SK-N-SH treated with all-trans-retinoic acid at 6 μM for 48 hours (cell line): ENCODE measurements at regions not wholly inside any gene's neighbourhood (a gene's known extent, or its start where the extent isn't known, plus 50 kb on each side); places are given as distances from the start of the nearest gene placed in this dataset.

Source experiments
- ARNTL ChIP-seq: fragments of 450-650 bp; formaldehyde crosslinking; IDR thresholded peaks from 2 replicates; pipeline ENCODE4 v1.5.0; 2020; ENCODE audit warnings: low read depth, mild to moderate bottlenecking, moderate library complexity, borderline replicate concordance
- BACH2 ChIP-seq: fragments of 250-450 bp; sonication (Bioruptor Pico); IDR thresholded peaks from 2 replicates; pipeline ENCODE4 v1.9.0; 2021; ENCODE audit warnings: mild to moderate bottlenecking, borderline replicate concordance
- CSRNP3 ChIP-seq: fragments of 250-450 bp; sonication (Bioruptor Pico); IDR thresholded peaks from 2 replicates; pipeline ENCODE4 v1.5.1; 2021; ENCODE audit warnings: mild to moderate bottlenecking, moderate library complexity
- GLIS3 ChIP-seq: fragments of 250-450 bp; sonication (Bioruptor Pico); IDR thresholded peaks from 2 replicates; pipeline ENCODE4 v1.5.0; 2020; ENCODE audit warnings: mild to moderate bottlenecking, moderate library complexity
- OSR1 ChIP-seq: fragments of 250-450 bp; sonication (Bioruptor Pico); IDR thresholded peaks from 2 replicates; pipeline ENCODE4 v1.8.0; 2022; ENCODE audit warnings: moderate library complexity, mild to moderate bottlenecking, inconsistent platforms
- POU6F1 ChIP-seq: fragments of 250-450 bp; sonication (Bioruptor Pico); IDR thresholded peaks from 2 replicates; pipeline ENCODE4 v1.8.0; 2021; ENCODE audit warnings: low read depth, mild to moderate bottlenecking, moderate library complexity, borderline replicate concordance
- PPARA ChIP-seq: fragments of 250-450 bp; sonication (Bioruptor Pico); IDR thresholded peaks from 2 replicates; pipeline ENCODE4 v1.5.0; 2020; ENCODE audit warnings: mild to moderate bottlenecking, borderline replicate concordance
- TCF4 ChIP-seq: fragments of 250-450 bp; sonication (Bioruptor Pico); IDR thresholded peaks from 2 replicates; pipeline ENCODE4 v1.8.0; 2021; ENCODE audit warnings: mild to moderate bottlenecking, moderate library complexity, borderline replicate concordance
- ZFP3 ChIP-seq: fragments of 250-450 bp; sonication (Bioruptor Pico); IDR thresholded peaks from 2 replicates; pipeline ENCODE4 v1.5.0; 2020; ENCODE audit warnings: mild to moderate bottlenecking, moderate library complexity
- ZFP30 ChIP-seq: fragments of 450-650 bp; formaldehyde crosslinking; IDR thresholded peaks from 2 replicates; pipeline ENCODE4 v1.5.0; 2022; ENCODE audit warnings: mild to moderate bottlenecking, moderate library complexity
- ZNF565 ChIP-seq: fragments of 450-650 bp; formaldehyde crosslinking; conservative IDR thresholded peaks from 2 replicates; pipeline ENCODE4 v1.5.0; 2020; ENCODE audit warnings: low read depth, mild to moderate bottlenecking, moderate library complexity
- ZNF70 ChIP-seq: fragments of 450-650 bp; formaldehyde crosslinking; IDR thresholded peaks from 2 replicates; pipeline ENCODE4 v1.5.0; 2020; ENCODE audit warnings: mild to moderate bottlenecking, moderate library complexity
- TF ChIP-seq, protein P1 (sequence below): fragments of 250-450 bp; sonication (Bioruptor Pico); IDR thresholded peaks from 2 replicates; pipeline ENCODE4 v1.5.0; 2020; ENCODE audit warnings: mild to moderate bottlenecking, moderate library complexity
- TF ChIP-seq, protein P2 (sequence below): fragments of 250-450 bp; sonication (Bioruptor Pico); IDR thresholded peaks from 2 replicates; pipeline ENCODE4 v1.8.0; 2020; ENCODE audit warnings: mild to moderate bottlenecking, moderate library complexity, borderline replicate concordance

DNA sequence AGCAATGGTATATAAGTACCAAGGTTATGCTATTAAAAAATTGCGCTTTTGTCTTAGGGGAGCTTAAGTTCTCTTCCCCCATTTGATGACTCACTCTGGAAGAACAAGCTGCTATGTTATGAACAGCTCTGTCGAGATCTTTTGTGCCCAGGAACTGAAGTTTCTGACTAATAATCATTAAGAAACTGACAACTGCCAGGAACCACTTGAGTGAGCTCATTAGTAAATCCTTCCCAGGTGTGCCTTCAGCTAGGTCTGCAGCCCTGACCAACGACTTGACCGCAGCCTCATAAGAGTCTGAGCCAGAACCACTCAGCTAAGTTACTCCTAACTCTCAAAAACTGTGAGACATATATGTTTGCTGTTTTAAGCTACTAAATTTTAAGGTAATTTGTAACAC is 147.8 kb downstream of the SLITRK6 start:
- TF ChIP-seq, protein P1, sequence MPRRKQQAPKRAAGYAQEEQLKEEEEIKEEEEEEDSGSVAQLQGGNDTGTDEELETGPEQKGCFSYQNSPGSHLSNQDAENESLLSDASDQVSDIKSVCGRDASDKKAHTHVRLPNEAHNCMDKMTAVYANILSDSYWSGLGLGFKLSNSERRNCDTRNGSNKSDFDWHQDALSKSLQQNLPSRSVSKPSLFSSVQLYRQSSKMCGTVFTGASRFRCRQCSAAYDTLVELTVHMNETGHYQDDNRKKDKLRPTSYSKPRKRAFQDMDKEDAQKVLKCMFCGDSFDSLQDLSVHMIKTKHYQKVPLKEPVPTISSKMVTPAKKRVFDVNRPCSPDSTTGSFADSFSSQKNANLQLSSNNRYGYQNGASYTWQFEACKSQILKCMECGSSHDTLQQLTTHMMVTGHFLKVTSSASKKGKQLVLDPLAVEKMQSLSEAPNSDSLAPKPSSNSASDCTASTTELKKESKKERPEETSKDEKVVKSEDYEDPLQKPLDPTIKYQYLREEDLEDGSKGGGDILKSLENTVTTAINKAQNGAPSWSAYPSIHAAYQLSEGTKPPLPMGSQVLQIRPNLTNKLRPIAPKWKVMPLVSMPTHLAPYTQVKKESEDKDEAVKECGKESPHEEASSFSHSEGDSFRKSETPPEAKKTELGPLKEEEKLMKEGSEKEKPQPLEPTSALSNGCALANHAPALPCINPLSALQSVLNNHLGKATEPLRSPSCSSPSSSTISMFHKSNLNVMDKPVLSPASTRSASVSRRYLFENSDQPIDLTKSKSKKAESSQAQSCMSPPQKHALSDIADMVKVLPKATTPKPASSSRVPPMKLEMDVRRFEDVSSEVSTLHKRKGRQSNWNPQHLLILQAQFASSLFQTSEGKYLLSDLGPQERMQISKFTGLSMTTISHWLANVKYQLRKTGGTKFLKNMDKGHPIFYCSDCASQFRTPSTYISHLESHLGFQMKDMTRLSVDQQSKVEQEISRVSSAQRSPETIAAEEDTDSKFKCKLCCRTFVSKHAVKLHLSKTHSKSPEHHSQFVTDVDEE: no peak
- TF ChIP-seq GLIS3 (CRISPR knock-in tag) (no peak), PPARA (CRISPR knock-in tag) (no peak), ZFP30 (no peak), OSR1 (CRISPR knock-in tag) (no peak), CSRNP3 (CRISPR knock-in tag) (no peak), BACH2 (no peak), ZNF565 (CRISPR knock-in tag) (no peak), TCF4 (CRISPR knock-in tag) (no peak), POU6F1 (no peak), ARNTL (CRISPR knock-in tag) (no peak), ZNF70 (CRISPR knock-in tag) (no peak), ZFP3 (CRISPR knock-in tag) (no peak)
- TF ChIP-seq, protein P2, sequence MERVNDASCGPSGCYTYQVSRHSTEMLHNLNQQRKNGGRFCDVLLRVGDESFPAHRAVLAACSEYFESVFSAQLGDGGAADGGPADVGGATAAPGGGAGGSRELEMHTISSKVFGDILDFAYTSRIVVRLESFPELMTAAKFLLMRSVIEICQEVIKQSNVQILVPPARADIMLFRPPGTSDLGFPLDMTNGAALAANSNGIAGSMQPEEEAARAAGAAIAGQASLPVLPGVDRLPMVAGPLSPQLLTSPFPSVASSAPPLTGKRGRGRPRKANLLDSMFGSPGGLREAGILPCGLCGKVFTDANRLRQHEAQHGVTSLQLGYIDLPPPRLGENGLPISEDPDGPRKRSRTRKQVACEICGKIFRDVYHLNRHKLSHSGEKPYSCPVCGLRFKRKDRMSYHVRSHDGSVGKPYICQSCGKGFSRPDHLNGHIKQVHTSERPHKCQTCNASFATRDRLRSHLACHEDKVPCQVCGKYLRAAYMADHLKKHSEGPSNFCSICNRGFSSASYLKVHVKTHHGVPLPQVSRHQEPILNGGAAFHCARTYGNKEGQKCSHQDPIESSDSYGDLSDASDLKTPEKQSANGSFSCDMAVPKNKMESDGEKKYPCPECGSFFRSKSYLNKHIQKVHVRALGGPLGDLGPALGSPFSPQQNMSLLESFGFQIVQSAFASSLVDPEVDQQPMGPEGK: no peak
